ENCODE measurements at regions not wholly inside any gene's neighbourhood (a gene's known extent, or its start where the extent isn't known, plus 50 kb on each side); places are given as distances from the start of the nearest gene placed in this dataset.

DNA sequence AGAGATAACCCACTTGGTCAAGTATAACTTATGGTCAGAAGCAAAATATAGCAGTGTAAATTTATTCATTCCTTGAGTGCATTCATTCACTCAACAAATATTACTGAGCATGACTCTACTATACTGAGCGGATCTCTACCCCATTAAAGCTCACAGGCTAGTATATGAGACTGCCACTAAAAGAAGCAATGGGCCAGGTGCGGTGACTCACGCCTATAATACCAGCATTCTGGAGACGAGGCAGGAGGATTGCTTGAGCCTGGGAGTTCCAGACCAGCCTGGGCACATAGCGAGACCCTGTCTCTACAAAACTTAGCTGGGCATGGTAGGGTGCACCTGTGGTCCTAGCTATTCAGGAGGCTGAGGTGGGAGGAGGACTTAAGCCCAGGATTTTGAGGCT lies 197.6 kb upstream of the BLID start:
- Mint-ChIP-seq H3K9me3 (no peaks in the 10 kb centered on the region), H3K36me3 (no peaks in the 10 kb centered on the region), H3K4me1 (ENCODE audit: unreplicated experiment) (peaks cover 32% of the 10 kb centered on the region), H3K4me3 (no peak overlapping the region), H3K27ac (no peak overlapping the region), H3K27me3 (peaks cover 3% of the 10 kb centered on the region)
- TF ChIP-seq, protein P1, sequence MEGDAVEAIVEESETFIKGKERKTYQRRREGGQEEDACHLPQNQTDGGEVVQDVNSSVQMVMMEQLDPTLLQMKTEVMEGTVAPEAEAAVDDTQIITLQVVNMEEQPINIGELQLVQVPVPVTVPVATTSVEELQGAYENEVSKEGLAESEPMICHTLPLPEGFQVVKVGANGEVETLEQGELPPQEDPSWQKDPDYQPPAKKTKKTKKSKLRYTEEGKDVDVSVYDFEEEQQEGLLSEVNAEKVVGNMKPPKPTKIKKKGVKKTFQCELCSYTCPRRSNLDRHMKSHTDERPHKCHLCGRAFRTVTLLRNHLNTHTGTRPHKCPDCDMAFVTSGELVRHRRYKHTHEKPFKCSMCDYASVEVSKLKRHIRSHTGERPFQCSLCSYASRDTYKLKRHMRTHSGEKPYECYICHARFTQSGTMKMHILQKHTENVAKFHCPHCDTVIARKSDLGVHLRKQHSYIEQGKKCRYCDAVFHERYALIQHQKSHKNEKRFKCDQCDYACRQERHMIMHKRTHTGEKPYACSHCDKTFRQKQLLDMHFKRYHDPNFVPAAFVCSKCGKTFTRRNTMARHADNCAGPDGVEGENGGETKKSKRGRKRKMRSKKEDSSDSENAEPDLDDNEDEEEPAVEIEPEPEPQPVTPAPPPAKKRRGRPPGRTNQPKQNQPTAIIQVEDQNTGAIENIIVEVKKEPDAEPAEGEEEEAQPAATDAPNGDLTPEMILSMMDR (conservative IDR thresholded peaks at IDR 0.05), result no peak
- no peak for DNase-seq (ENCODE audit: extremely low spot score, unreplicated experiment)

DNA sequence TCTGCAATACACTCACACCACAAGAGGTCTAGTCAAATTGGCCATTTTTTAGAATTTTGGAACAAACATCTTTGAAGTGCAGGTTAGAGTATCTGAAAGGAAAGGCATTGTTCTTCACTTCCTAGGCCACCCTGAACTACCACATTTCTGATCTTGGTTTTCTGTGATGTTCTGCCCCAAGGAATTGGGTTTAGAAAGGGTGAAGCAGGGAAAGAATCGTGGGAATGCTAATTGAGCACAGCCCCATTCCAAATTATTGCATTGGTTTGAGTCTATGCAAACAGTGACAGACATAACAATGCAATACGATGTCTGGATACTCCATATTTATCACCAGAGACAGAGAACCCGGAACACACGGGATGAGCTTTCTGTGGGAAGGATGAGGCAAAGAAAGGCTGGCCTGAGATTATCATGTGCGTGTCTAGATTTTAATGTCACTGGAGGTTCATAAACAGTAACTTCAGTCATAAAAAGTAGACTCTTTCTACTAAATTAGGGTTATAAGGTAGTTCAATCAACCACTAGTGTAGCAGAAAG lies 195.3 kb upstream of the BLID start:
- Mint-ChIP-seq H3K27ac (no peak overlapping the region), H3K4me3 (no peak overlapping the region), H3K4me1 (ENCODE audit: unreplicated experiment) (peaks cover 24% of the 10 kb centered on the region), H3K27me3 (peaks cover 7% of the 10 kb centered on the region), H3K9me3 (no peaks in the 10 kb centered on the region), H3K36me3 (no peaks in the 10 kb centered on the region)
- DNase-seq (ENCODE audit: extremely low spot score, unreplicated experiment), result no peak
- TF ChIP-seq, protein P1 (conservative IDR thresholded peaks at IDR 0.05), result no peak

DNA sequence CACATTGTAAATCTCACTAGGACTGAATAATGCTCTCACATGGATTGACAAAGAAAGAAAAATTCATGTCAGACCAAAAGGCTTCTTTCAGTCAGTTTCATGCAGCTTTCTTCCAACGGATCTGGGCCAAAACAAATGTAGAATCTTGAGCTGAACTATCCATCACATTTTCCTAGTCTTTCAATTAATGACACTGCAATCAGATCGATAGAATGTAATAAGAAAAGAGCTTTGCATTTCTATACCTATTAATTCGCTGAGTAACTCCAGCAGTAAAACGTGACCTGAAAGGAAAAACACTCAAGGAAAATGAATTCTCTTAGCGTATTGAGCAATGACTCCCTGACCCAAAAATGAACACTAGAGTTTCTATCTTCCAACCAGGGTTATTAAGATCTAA lies 194.8 kb upstream of the BLID start:
- no peak for DNase-seq (ENCODE audit: extremely low spot score, unreplicated experiment)
- H3K27me3 Mint-ChIP-seq, result peaks cover 7% of the 10 kb centered on the region
- no peaks in the 10 kb centered on the region for H3K9me3 Mint-ChIP-seq
- peaks cover 25% of the 10 kb centered on the region for H3K4me1 Mint-ChIP-seq (ENCODE audit: unreplicated experiment)
- H3K27ac Mint-ChIP-seq, result no peak overlapping the region
- no peaks in the 10 kb centered on the region for H3K36me3 Mint-ChIP-seq
- TF ChIP-seq, protein P1 (conservative IDR thresholded peaks at IDR 0.05), result no peak
- H3K4me3 Mint-ChIP-seq, result no peak overlapping the region

DNA sequence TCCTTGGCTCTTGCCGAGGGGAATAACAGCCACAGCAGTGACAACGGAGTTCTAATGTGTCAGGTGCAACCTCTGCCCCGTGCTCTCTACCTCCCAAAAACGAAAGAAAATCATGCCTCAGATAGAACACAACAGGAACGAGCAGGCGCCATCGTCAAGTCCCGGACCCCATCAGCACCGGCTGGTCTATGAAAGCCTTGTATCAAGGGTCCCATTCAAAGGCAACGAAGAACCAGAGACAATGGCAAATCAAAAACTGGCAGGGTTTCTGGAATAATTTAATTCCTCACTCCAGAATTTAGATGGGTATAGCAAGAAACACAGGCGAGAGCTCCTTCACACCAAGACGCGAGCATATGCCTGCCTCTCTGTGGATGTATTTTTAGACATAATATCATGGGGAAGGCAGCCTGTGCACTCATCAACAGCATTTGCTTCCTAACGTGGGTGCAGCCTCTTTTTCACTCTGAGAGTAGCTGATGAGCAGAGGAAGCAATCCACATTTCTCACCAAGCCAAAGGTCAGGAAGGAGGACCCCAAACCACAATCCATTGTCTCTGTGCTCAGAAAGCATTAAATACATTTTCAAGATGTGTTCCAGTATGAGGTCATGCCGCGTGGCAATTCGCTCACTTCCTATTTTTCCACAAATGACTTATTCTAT lies 193.4 kb upstream of the BLID start:
- Mint-ChIP-seq H3K4me3 (no peak overlapping the region), H3K27me3 (peaks cover 7% of the 10 kb centered on the region), H3K36me3 (no peaks in the 10 kb centered on the region), H3K4me1 (ENCODE audit: unreplicated experiment) (peaks cover 30% of the 10 kb centered on the region), H3K27ac (no peak overlapping the region), H3K9me3 (no peaks in the 10 kb centered on the region)
- TF ChIP-seq, protein P1 (conservative IDR thresholded peaks at IDR 0.05), result no peak
- no peak for DNase-seq (ENCODE audit: extremely low spot score, unreplicated experiment)

DNA sequence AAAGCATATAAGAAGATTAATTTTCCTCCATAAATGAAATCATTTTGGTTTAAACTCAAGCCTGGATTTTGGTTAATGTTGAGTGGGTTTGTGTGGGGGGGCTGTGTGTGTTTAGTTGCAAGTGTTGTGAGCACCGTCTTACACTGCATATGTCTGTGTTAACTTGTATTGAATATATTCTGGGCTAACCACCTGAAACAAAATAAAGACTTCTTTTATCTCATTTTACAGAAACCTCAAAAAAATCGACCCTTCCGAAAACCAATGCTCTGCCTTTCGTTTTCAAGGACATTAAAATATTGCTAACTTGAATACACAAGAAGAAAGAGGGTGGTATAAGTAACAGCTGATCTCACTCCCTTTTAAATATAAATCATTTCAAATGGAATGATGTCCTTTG lies 192.2 kb upstream of the BLID start:
- H3K4me1 Mint-ChIP-seq (ENCODE audit: unreplicated experiment), result peaks cover 30% of the 10 kb centered on the region
- TF ChIP-seq, protein P1 (conservative IDR thresholded peaks at IDR 0.05), result no peak
- no peak for DNase-seq (ENCODE audit: extremely low spot score, unreplicated experiment)
- peaks cover 7% of the 10 kb centered on the region for H3K27me3 Mint-ChIP-seq
- no peaks in the 10 kb centered on the region for H3K36me3 Mint-ChIP-seq
- no peak overlapping the region for H3K27ac Mint-ChIP-seq
- H3K4me3 Mint-ChIP-seq, result no peak overlapping the region
- no peaks in the 10 kb centered on the region for H3K9me3 Mint-ChIP-seq

All from type B pancreatic cell (in vitro differentiated cells).